Smooth muscle cell of the brain vasculature (primary cell): ENCODE measurements at regions not wholly inside any gene's neighbourhood (a gene's known extent, or its start where the extent isn't known, plus 50 kb on each side); places are given as distances from the start of the nearest gene placed in this dataset.
"Not testable (repeated sequence)": the region's sequence is repeated elsewhere in the genome, so short reads cannot be mapped to it uniquely, and the experiment has no call there.

Experiments used
- DNase-seq: peaks from one replicate; pipeline ENCODE4 v3.0.0-alpha.2; 2012; ENCODE audit warnings: low read depth, low spot score

GRCh38 chr13:50229960-50230661 is 214.9 kb downstream of the KCNRG start:
- DNase-seq = no peak

- no peak for DNase-seq
Measured at GRCh38 chr13:50230662-50230978, 215.4 kb downstream of the KCNRG start.

GRCh38 chr13:50233574-50233973 is 218.3 kb downstream of the KCNRG start:
- DNase-seq = not testable (repeated sequence)

GRCh38 chr13:50235604-50236342 is 220.5 kb downstream of the KCNRG start:
- DNase-seq = no peak

- no peak for DNase-seq
Measured at GRCh38 chr13:50236898-50237318, 221.7 kb downstream of the KCNRG start.

- DNase-seq = no peak
Measured at GRCh38 chr13:50238922-50239321, 223.7 kb downstream of the KCNRG start.

GRCh38 chr13:50241479-50241878 is 226.2 kb downstream of the KCNRG start:
- no peak for DNase-seq

GRCh38 chr13:50243931-50244330 is 228.7 kb downstream of the KCNRG start:
- DNase-seq = no peak

- no peak for DNase-seq
Measured at GRCh38 chr13:50244355-50244712, 229.1 kb downstream of the KCNRG start.

- no peak for DNase-seq
Measured at GRCh38 chr13:50244713-50245574, 229.7 kb downstream of the KCNRG start.

GRCh38 chr13:50247223-50247622 is 232.0 kb downstream of the KCNRG start:
- DNase-seq = no peak

- DNase-seq = no peak
Measured at GRCh38 chr13:50248516-50249143, 233.4 kb downstream of the KCNRG start.

GRCh38 chr13:50249144-50249521 is 233.9 kb downstream of the KCNRG start:
- no peak for DNase-seq

GRCh38 chr13:50250401-50250800 is 235.2 kb downstream of the KCNRG start:
- no peak for DNase-seq

GRCh38 chr13:50255639-50256038 is 240.4 kb downstream of the KCNRG start:
- no peak for DNase-seq

- DNase-seq = not testable (repeated sequence)
Measured at GRCh38 chr13:50256536-50257321, 241.5 kb downstream of the KCNRG start.

GRCh38 chr13:50257646-50258045 is 242.4 kb downstream of the KCNRG start:
- DNase-seq = no peak

GRCh38 chr13:50261130-50261901 is 246.1 kb downstream of the KCNRG start:
- DNase-seq = no peak

GRCh38 chr13:50267066-50267465 is 251.8 kb downstream of the KCNRG start:
- no peak for DNase-seq

GRCh38 chr13:50267917-50268316 is 252.7 kb downstream of the KCNRG start:
- no peak for DNase-seq
